HCT116 (cell line): ENCODE measurements at regions not wholly inside any gene's neighbourhood (a gene's known extent, or its start where the extent isn't known, plus 50 kb on each side); places are given as distances from the start of the nearest gene placed in this dataset.

Experiments
- EZH2 ChIP-seq: fragments of 200-600 bp; sonication (generic); IDR thresholded peaks from 2 replicates; pipeline ENCODE4 v1.6.1; 2017; ENCODE audit warnings: antibody characterized with exemption, mixed run types
- POLR2A ChIP-seq: IDR thresholded peaks from 2 replicates; pipeline ENCODE4 v1.7.0; 2011; ENCODE audit warnings: borderline replicate concordance; ENCODE audit not compliant: insufficient read depth, insufficient read length; ENCODE audit errors: extremely low read depth
- RAD21 ChIP-seq: IDR thresholded peaks from 2 replicates; pipeline ENCODE4 v1.6.1; 2012; ENCODE audit warnings: low read depth, mild to moderate bottlenecking
- TF ChIP-seq, protein P1 (sequence below), 3 experiments: fragments of 200-600 bp in 1 of 3; sonication (generic) in 1 of 3; IDR thresholded peaks in 2 of 3; conservative IDR thresholded peaks in 1 of 3; 2 replicates each; pipeline ENCODE4 v1.5.1; 2012 to 2017; ENCODE audit warnings: low read depth in 2 of 3, low read length in 2 of 3, antibody characterized with exemption in 1 of 3, borderline replicate concordance in 1 of 3, control low read depth in 1 of 3, mild to moderate bottlenecking in 1 of 3, mixed read lengths in 1 of 3, mixed run types in 1 of 3, moderate library complexity in 1 of 3; ENCODE audit not compliant: insufficient read depth in 1 of 3
- TF ChIP-seq, protein P2 (sequence below): IDR thresholded peaks from 2 replicates; pipeline ENCODE4 v1.6.1; 2012; ENCODE audit warnings: low read depth

DNA sequence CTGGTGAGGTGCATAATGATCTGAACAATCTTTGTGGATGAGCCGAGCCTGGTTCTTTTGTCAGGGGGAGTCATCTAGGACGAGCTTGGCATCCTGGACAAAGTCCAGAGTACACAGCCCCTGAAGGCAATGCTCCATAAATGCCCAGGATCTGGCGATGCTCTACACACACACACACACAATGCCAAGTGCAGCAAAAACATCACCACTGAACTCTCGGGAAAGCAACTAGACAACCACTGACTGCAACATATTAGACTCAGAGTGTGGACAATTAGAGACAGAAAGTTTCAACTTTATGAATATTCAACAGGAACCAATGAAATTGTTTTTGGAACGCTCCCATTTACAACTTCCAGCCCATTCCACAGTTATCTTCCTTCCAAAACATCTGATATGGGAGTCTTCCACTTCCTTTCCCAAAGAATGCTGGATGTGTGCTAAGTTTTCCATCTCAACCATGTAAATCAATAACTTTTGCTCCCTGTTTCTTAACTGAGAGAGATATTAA is 227.6 kb upstream of the ANKRD55 start:
- TF ChIP-seq POLR2A (no peak), EZH2 (no peak), RAD21 (no peak)
- TF ChIP-seq, protein P1, sequence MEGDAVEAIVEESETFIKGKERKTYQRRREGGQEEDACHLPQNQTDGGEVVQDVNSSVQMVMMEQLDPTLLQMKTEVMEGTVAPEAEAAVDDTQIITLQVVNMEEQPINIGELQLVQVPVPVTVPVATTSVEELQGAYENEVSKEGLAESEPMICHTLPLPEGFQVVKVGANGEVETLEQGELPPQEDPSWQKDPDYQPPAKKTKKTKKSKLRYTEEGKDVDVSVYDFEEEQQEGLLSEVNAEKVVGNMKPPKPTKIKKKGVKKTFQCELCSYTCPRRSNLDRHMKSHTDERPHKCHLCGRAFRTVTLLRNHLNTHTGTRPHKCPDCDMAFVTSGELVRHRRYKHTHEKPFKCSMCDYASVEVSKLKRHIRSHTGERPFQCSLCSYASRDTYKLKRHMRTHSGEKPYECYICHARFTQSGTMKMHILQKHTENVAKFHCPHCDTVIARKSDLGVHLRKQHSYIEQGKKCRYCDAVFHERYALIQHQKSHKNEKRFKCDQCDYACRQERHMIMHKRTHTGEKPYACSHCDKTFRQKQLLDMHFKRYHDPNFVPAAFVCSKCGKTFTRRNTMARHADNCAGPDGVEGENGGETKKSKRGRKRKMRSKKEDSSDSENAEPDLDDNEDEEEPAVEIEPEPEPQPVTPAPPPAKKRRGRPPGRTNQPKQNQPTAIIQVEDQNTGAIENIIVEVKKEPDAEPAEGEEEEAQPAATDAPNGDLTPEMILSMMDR (IDR thresholded peaks at IDR 0.05 in 2 of 3, conservative IDR thresholded peaks at IDR 0.05 in 1 of 3; ENCODE audit: borderline replicate concordance in 1 of 3, insufficient read depth in 1 of 3, low read depth in 2 of 3, low read length in 2 of 3) = no peak
- TF ChIP-seq, protein P2, sequence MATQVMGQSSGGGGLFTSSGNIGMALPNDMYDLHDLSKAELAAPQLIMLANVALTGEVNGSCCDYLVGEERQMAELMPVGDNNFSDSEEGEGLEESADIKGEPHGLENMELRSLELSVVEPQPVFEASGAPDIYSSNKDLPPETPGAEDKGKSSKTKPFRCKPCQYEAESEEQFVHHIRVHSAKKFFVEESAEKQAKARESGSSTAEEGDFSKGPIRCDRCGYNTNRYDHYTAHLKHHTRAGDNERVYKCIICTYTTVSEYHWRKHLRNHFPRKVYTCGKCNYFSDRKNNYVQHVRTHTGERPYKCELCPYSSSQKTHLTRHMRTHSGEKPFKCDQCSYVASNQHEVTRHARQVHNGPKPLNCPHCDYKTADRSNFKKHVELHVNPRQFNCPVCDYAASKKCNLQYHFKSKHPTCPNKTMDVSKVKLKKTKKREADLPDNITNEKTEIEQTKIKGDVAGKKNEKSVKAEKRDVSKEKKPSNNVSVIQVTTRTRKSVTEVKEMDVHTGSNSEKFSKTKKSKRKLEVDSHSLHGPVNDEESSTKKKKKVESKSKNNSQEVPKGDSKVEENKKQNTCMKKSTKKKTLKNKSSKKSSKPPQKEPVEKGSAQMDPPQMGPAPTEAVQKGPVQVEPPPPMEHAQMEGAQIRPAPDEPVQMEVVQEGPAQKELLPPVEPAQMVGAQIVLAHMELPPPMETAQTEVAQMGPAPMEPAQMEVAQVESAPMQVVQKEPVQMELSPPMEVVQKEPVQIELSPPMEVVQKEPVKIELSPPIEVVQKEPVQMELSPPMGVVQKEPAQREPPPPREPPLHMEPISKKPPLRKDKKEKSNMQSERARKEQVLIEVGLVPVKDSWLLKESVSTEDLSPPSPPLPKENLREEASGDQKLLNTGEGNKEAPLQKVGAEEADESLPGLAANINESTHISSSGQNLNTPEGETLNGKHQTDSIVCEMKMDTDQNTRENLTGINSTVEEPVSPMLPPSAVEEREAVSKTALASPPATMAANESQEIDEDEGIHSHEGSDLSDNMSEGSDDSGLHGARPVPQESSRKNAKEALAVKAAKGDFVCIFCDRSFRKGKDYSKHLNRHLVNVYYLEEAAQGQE = no peak
